A673 (cell line): ENCODE measurements at regions not wholly inside any gene's neighbourhood (a gene's known extent, or its start where the extent isn't known, plus 50 kb on each side); places are given as distances from the start of the nearest gene placed in this dataset.

Source experiments
- BruUV-seq: library from RNA; stranded (reverse); fragments of 400-500 nt; replicated peaks from 2 replicates; lab custom pipeline; 2021; lab: Mats Ljungman, UMichigan
- CTCF ChIA-PET: fragments of 300-600 bp; sonication (Branson Sonifier 250); formaldehyde crosslinking; loops from one replicate; lab custom pipeline; 2022; ENCODE audit warnings: antibody characterized with exemption; lab: Charles Lee
- POLR2A ChIA-PET: fragments of 300-600 bp; sonication (Branson Sonifier 250); formaldehyde crosslinking; loops from one replicate; lab custom pipeline; 2022; ENCODE audit warnings: antibody characterized with exemption; ENCODE audit not compliant: low non-redundant PET; lab: Charles Lee
- DNase-seq: peaks from one replicate; pipeline ENCODE4 v3.0.0-alpha.2; 2015; ENCODE audit warnings: low spot score
- H3K27ac ChIP-seq: fragments of 200-600 bp; sonication (generic); 2 replicates; pipeline ENCODE4 v1.5.1; 2016; ENCODE audit warnings: mixed run types, low read depth, mild to moderate bottlenecking, mixed read lengths, antibody characterized with exemption, low read length; ENCODE audit not compliant: poor library complexity, severe bottlenecking
- H3K27me3 ChIP-seq: fragments of 200-600 bp; sonication (generic); replicated peaks from 2 replicates; pipeline ENCODE4 v1.6.1; 2017; ENCODE audit warnings: mixed run types, low read depth, mild to moderate bottlenecking, mixed read lengths, antibody characterized with exemption, low read length; ENCODE audit not compliant: insufficient read depth, poor library complexity
- H3K36me3 ChIP-seq: fragments of 200-600 bp; sonication (generic); 2 replicates; pipeline ENCODE4 v1.6.1; 2016; ENCODE audit warnings: mixed run types, mild to moderate bottlenecking, mixed read lengths, antibody characterized with exemption, low read length; ENCODE audit not compliant: insufficient read depth, poor library complexity, severe bottlenecking
- H3K4me1 ChIP-seq: fragments of 200-600 bp; sonication (generic); 2 replicates; pipeline ENCODE4 v1.6.1; 2017; ENCODE audit warnings: mixed run types, mild to moderate bottlenecking, mixed read lengths, antibody characterized with exemption, low read length; ENCODE audit not compliant: insufficient read depth, poor library complexity, severe bottlenecking
- H3K4me3 ChIP-seq: fragments of 200-600 bp; sonication (generic); 2 replicates; pipeline ENCODE4 v1.5.1; 2016; ENCODE audit warnings: low read depth, mixed run types, mild to moderate bottlenecking, mixed read lengths, low read length; ENCODE audit not compliant: poor library complexity, severe bottlenecking
- H3K9me3 ChIP-seq: fragments of 200-600 bp; sonication (generic); 2 replicates; pipeline ENCODE4 v1.6.1; 2016; ENCODE audit warnings: mixed run types, low read depth, mild to moderate bottlenecking, mixed read lengths, antibody characterized with exemption, low read length; ENCODE audit not compliant: poor library complexity, severe bottlenecking
- EZH2 ChIP-seq: fragments of 200-600 bp; sonication (generic); IDR thresholded peaks from 2 replicates; pipeline ENCODE4 v1.6.1; 2017; ENCODE audit warnings: borderline replicate concordance, low read depth, mild to moderate bottlenecking, mixed read lengths, antibody characterized with exemption, low read length; ENCODE audit not compliant: poor library complexity, severe bottlenecking
- intact Hi-C: fragments of 100-400 bp; cut with micrococcal nuclease; formaldehyde crosslinking; loops from one replicate; pipeline ENCODE4 v1.10.0; 2022; ENCODE audit not compliant: unreplicated experiment
- TF ChIP-seq, protein P1 (sequence below): fragments of 300-800, 200-600 bp; sonication (generic); conservative IDR thresholded peaks from 2 replicates; pipeline ENCODE4 v1.5.1; 2017; ENCODE audit warnings: low read depth, mild to moderate bottlenecking, antibody characterized with exemption, low read length, moderate library complexity, mixed read lengths

DNA sequence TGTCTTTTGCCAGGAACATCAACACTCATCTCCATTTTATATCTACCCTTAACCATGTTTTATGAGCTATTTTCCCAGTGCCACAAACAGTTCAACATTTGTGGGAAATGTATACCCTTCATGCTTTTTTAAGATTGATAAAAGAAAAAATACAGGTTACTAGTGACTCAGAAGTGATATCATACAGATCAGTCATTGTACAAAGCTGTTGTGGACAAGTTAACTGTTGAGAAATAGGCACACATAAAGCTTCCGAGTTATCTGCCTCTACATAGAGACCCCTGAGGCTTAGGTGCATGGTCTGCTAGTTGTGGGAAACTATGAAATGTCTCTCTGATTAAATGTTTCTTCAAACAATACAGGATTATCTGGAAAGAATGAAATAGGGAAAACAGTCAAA lies 96.3 kb downstream of the LSM5 start:
- intact Hi-C loops: no loop called here
- ChIA-PET POLR2A (no interaction called here), CTCF (no interaction called here)
- Histone ChIP-seq H3K4me3 (no peak overlapping the region), H3K27ac (no peak overlapping the region), H3K36me3 (no peaks in the 10 kb centered on the region), H3K4me1 (no peaks in the 10 kb centered on the region), H3K9me3 (no peaks in the 10 kb centered on the region), H3K27me3 (peaks cover 45% of the 10 kb centered on the region)
- DNase-seq: no peak
- TF ChIP-seq, protein P1, sequence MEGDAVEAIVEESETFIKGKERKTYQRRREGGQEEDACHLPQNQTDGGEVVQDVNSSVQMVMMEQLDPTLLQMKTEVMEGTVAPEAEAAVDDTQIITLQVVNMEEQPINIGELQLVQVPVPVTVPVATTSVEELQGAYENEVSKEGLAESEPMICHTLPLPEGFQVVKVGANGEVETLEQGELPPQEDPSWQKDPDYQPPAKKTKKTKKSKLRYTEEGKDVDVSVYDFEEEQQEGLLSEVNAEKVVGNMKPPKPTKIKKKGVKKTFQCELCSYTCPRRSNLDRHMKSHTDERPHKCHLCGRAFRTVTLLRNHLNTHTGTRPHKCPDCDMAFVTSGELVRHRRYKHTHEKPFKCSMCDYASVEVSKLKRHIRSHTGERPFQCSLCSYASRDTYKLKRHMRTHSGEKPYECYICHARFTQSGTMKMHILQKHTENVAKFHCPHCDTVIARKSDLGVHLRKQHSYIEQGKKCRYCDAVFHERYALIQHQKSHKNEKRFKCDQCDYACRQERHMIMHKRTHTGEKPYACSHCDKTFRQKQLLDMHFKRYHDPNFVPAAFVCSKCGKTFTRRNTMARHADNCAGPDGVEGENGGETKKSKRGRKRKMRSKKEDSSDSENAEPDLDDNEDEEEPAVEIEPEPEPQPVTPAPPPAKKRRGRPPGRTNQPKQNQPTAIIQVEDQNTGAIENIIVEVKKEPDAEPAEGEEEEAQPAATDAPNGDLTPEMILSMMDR: no peak
- no peak for TF ChIP-seq EZH2
- BruUV-seq: no TSS peak

DNA sequence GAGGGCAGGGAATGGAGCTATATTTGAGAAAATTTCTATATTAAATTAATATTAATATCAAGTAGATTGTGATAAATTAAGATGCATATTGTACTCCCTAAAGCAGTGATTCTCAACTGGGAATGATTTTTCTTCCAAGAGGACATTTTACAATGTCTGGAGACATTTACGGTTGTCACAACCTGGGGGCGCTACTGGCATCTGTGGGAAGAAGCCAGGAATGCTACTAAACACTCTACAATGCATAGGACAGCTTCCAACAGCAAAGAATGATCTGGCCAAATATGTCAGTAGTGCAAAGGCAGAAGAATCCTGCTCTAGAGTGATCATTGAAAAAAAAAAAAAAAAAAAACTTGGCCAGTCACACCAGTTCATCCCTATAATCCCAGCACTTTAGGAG lies 100.0 kb downstream of the LSM5 start:
- BruUV-seq: no TSS peak
- H3K4me3 ChIP-seq: no peak overlapping the region
- H3K36me3 ChIP-seq: no peaks in the 10 kb centered on the region
- ChIA-PET CTCF (no interaction called here), POLR2A (no interaction called here)
- no peak for DNase-seq
- TF ChIP-seq EZH2: no peak
- TF ChIP-seq, protein P1: no peak
- intact Hi-C loops: no loop called here
- no peaks in the 10 kb centered on the region for H3K9me3 ChIP-seq
- no peak overlapping the region for H3K27ac ChIP-seq
- H3K27me3 ChIP-seq: peaks cover 26% of the 10 kb centered on the region
- no peaks in the 10 kb centered on the region for H3K4me1 ChIP-seq

DNA sequence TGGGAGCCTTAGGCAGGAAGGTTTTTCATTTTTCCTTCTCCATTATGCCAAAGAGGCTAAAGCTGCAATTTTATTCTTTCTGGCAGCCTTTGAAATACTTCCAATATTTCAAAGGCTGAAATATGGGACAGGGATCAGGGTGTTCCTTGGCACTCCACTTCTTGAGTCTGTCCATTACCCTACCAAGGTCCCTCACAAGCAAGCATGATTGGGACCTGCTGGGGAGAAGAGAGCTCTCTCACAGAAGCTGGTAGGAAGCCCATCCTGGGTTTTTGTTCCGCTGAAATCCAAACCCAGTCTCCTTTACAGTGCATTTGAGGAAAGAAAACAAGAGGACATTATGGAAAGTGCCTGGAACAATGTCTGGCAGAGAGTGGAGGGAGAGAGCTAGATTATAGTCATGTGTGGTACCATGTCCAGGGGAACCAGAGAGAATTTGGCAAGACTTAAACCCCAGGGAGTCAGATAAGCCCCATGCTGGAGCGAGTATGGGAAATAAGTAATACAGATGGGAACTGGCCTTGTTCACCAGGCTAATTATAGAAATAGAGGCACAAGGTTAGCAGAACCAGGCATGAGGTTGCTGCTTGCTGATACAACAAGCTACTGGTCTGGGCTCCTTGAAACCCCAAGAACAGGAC lies 104.7 kb downstream of the LSM5 start:
- CTCF ChIA-PET: no interaction called here
- no TSS peak for BruUV-seq

More for the DNA sequence above, 104.7 kb downstream of the LSM5 start:
- TF ChIP-seq EZH2: no peak
- TF ChIP-seq, protein P1: no peak
- H3K4me3 ChIP-seq: no peak overlapping the region
- H3K27ac ChIP-seq: no peak overlapping the region
- H3K9me3 ChIP-seq: no peaks in the 10 kb centered on the region
- peaks cover 5% of the 10 kb centered on the region for H3K27me3 ChIP-seq
- DNase-seq: no peak
- H3K4me1 ChIP-seq: no peaks in the 10 kb centered on the region
- POLR2A ChIA-PET: no interaction called here
- intact Hi-C loops: no loop called here
- H3K36me3 ChIP-seq: no peaks in the 10 kb centered on the region
